ENCODE measurements at regions not wholly inside any gene's neighbourhood (a gene's known extent, or its start where the extent isn't known, plus 50 kb on each side); places are given as distances from the start of the nearest gene placed in this dataset.

- TF ChIP-seq MYC (IDR thresholded peaks at IDR 0.05; ENCODE audit: low read depth, low read length) = no peak
- TF ChIP-seq CTCF (IDR thresholded peaks at IDR 0.05; ENCODE audit: extremely low read depth in 1 of 2, insufficient read depth in 1 of 2, low read depth in 1 of 2, low read length in 2 of 2) = no peak
- no peak for TF ChIP-seq EZH2 (IDR thresholded peaks at IDR 0.05; ENCODE audit: borderline replicate concordance, low read depth, low read length, severe bottlenecking)
- no peak for TF ChIP-seq POLR2AphosphoS5 (IDR thresholded peaks at IDR 0.05; ENCODE audit: insufficient read depth, low read depth, low read length)
Observed at GRCh38 chr18:57975805-57976204, 68.2 kb upstream of the NEDD4L start.

Data from endothelial cell of umbilical vein (primary cell).